Pancreas (tissue), 10 donors: ENCODE measurements at regions not wholly inside any gene's neighbourhood (a gene's known extent, or its start where the extent isn't known, plus 50 kb on each side); places are given as distances from the start of the nearest gene placed in this dataset.
A peak's percentile ranks its signal among the peaks of the same experiment; 100 is the strongest.

Experiments used
- ATAC-seq, 4 donors: fragments of 200-7000 bp; cut with Tn5 transposase; one replicate each; pipeline versions ENCODE4 v1.8.0 to v1.9.1; 2020; ENCODE audit warnings: mild to moderate bottlenecking in 4 of 4, moderate library complexity in 4 of 4
- DNase-seq, 6 donors: peaks; one replicate each; pipeline ENCODE4 v3.0.0-alpha.2; 2020
- FAIRE-seq: peaks from 2 replicates; lab custom pipeline; 2012; peaks lifted over from hg19 to GRCh38; lab: Jason Lieb, UNC
- H3K27ac ChIP-seq, 4 donors: fragments of 200-600 bp; sonication (generic); 1 replicate in 3 of 4; 2 replicates in 1 of 4; pipeline versions ENCODE4 v1.5.0 to v1.8.0; 2020
- H3K27me3 ChIP-seq, 4 donors: fragments of 200-600 bp; one replicate each; pipeline ENCODE4 v1.8.0; 2021
- H3K36me3 ChIP-seq, 3 donors: fragments of 200-600 bp; sonication (generic) in 1 of 3; one replicate each; pipeline versions ENCODE4 v1.5.0 to v1.8.0; 2020 to 2021
- H3K4me1 ChIP-seq, 3 donors: fragments of 200-600 bp; one replicate each; pipeline ENCODE4 v1.8.0; 2021
- H3K4me3 ChIP-seq, 4 donors: fragments of 200-600 bp; sonication (generic) in 2 of 4; one replicate each; pipeline versions ENCODE4 v1.5.0 to v1.8.0; 2020 to 2021
- H3K9me3 ChIP-seq, 4 donors: fragments of 200-600 bp; one replicate each; pipeline ENCODE4 v1.8.0; 2021
- CTCF ChIP-seq, 4 donors: fragments of 200-600 bp; sonication (generic) in 3 of 4; IDR thresholded peaks; one replicate each; pipeline versions ENCODE4 v1.5.0 to v1.8.0; 2021; ENCODE audit warnings: antibody characterized with exemption in 4 of 4
- WGBS, 2 donors: extraction: QIAGEN DNeasy Blood & Tissue Kit; methylation state at CpG; one replicate each; pipeline ENCODE4 v1.1.7; 2013; 5-methylcytosine and 5-hydroxymethylcytosine counted together
- intact Hi-C, 3 donors: fragments of 100-400 bp; cut with DNase I; formaldehyde crosslinking; loops; one replicate each; pipeline versions ENCODE4 v1.11.1 to v1.14.2; 2022
- donor health status: healthy with polysubstance abuse.
- donor health status: DM: no; HTN: no; CAD: no; lungs with moderate emphysema.
- donor health status: DM: no; HTN: no; CAD: no.
- donor health status: control.
- donor health status: control.
- donor health status: Bipolar disorder and iron deficiency.
- donor health status: DM: yes; HTN: yes; CAD: no.
- donor health status: DM: no; HTN: no; CAD: no.
- donor health status: DM: no; HTN: no; CAD: no.
- donor health status: DM: yes; HTN: yes; CAD: no.

GRCh38 chr2:11097854-11098387 lies 57.3 kb upstream of the SLC66A3 start:
- DNase-seq (no peak), ATAC-seq (peak in 2 of 4 donors; percentile 51 to 60), FAIRE-seq (no peak)
- 76% methylated on average over 13 of the region's 13 CpGs for WGBS, 2 donors
- Histone ChIP-seq H3K27ac (no peak overlapping the region), H3K4me1 (no peaks in the 10 kb centered on the region), H3K27me3 (no peaks in the 10 kb centered on the region), H3K36me3 (no peaks in the 10 kb centered on the region), H3K4me3 (no peak overlapping the region), H3K9me3 (no peaks in the 10 kb centered on the region)
- intact Hi-C loops = no loop called here
- no peak for TF ChIP-seq CTCF (IDR thresholded peaks at IDR 0.05)

DNA sequence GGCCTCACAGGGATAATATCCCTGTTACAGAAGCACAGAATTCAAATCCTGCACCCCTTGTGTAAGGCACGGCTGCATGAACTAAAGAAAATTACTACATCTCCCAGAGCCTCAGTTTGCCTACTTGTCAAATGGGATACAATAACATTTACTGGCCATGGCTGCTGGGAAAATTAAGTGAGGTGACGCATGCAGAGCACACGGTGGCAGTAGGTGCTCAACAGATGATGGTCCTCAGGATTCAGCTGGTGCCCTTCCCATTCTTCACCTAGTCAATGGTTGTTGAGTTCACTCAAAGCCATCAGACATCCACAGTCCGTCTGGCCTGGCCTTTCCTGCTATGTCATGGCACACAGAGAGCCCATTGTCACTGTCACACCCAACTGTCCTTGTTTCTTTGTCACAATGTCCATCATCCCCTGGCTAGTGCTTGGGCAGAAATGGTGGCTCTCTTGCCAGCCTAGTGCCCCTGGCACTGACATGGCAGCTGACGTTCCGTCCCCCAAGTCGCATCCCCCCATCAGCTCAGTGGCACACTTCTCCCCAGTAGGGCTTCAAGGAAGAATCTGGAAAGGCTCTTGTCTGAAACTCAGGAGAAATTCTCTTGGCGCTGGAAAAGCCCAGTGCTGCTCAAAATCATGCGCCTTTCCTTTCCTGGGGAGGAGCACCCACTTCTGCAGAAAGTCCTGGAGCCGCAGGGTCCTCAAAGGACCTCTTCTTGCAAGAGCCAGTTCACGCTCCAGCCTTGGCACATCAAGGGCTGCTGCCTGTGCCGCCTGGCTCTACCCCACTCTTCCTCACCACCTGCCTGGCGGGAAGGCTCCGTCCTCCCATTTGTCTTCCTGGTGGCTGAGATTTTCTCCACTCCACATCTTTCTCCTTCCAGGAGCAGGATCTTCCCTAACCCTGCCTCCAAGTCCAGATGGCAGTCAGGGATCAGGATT lies 55.9 kb upstream of the SLC66A3 start:
- WGBS, 2 donors = 92 to 95% methylated on average over 14 of the region's 14 CpGs
- no peak for TF ChIP-seq CTCF (IDR thresholded peaks at IDR 0.05)
- FAIRE-seq = no peak
- intact Hi-C loops = no loop called here
- no peaks in the 10 kb centered on the region for H3K27me3 ChIP-seq
- no peaks in the 10 kb centered on the region for H3K4me1 ChIP-seq
- no peaks in the 10 kb centered on the region for H3K36me3 ChIP-seq
- H3K4me3 ChIP-seq = no peak overlapping the region
- DNase-seq = no peak
- no peaks in the 10 kb centered on the region for H3K9me3 ChIP-seq
- H3K27ac ChIP-seq = no peak overlapping the region
- ATAC-seq = no peak

- TF ChIP-seq CTCF (IDR thresholded peaks at IDR 0.05) = no peak
- FAIRE-seq (no peak), ATAC-seq (no peak), DNase-seq (no peak)
- no peak overlapping the region for H3K27ac ChIP-seq
- H3K36me3 ChIP-seq = no peaks in the 10 kb centered on the region
- H3K4me1 ChIP-seq = no peaks in the 10 kb centered on the region
- intact Hi-C loops = no loop called here
- 89 to 90% methylated on average over 6 of the region's 6 CpGs for WGBS, 2 donors
- no peak overlapping the region for H3K4me3 ChIP-seq
- H3K9me3 ChIP-seq = no peaks in the 10 kb centered on the region
- H3K27me3 ChIP-seq = no peaks in the 10 kb centered on the region
These were observed 55.1 kb upstream of the SLC66A3 start for GRCh38 chr2:11100130-11100529.

- no peak for TF ChIP-seq CTCF (IDR thresholded peaks at IDR 0.05)
- Histone ChIP-seq H3K36me3 (no peaks in the 10 kb centered on the region), H3K27ac (no peak overlapping the region), H3K4me1 (no peaks in the 10 kb centered on the region), H3K27me3 (no peaks in the 10 kb centered on the region), H3K4me3 (no peak overlapping the region), H3K9me3 (no peaks in the 10 kb centered on the region)
- ATAC-seq = no peak
- 93 to 97% methylated on average over 6 of the region's 6 CpGs for WGBS, 2 donors
- no peak for DNase-seq
- intact Hi-C loops = no loop called here
- no peak for FAIRE-seq
These were observed 54.3 kb upstream of the SLC66A3 start for GRCh38 chr2:11100976-11101375.

DNA sequence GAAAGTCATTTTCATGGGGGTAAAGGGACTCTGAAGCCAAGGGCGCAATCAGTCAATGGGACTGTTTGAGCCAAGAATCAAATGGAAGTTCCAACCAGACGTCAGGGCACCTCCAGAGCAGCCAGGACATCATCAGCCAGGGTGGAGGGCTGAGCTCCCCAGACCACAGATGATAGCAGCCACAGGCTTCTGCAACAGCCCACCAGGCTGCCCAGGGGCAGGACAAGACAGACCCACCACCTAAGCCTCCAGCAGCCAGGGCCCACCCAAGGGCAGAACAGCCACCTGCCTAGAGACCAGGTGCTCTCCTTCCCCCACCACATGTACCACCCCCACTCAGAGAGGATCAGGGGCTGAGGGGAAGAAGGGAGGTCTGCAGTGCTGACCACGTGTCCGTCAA lies 53.8 kb upstream of the SLC66A3 start:
- no peaks in the 10 kb centered on the region for H3K27me3 ChIP-seq
- ATAC-seq = no peak
- H3K4me3 ChIP-seq = no peak overlapping the region
- H3K36me3 ChIP-seq = no peaks in the 10 kb centered on the region
- H3K9me3 ChIP-seq = no peaks in the 10 kb centered on the region
- DNase-seq = no peak
- intact Hi-C loops = no loop called here
- no peak overlapping the region for H3K27ac ChIP-seq
- WGBS, 2 donors = 71 to 80% methylated on average over 4 of the region's 4 CpGs
- FAIRE-seq = no peak
- no peaks in the 10 kb centered on the region for H3K4me1 ChIP-seq
- no peak for TF ChIP-seq CTCF (IDR thresholded peaks at IDR 0.05)
